GM18907 (cell line): ENCODE measurements at regions not wholly inside any gene's neighbourhood (a gene's known extent, or its start where the extent isn't known, plus 50 kb on each side); places are given as distances from the start of the nearest gene placed in this dataset.
A peak's percentile ranks its signal among the peaks of the same experiment; 100 is the strongest.
"Not testable (repeated sequence)": the region's sequence is repeated elsewhere in the genome, so short reads cannot be mapped to it uniquely, and the experiment has no call there.

ENCODE experiments used
- ATAC-seq: cut with Tn5 transposase; IDR thresholded peaks from one replicate; pipeline ENCODE4 v1.9.1; 2021; ENCODE audit warnings: mild to moderate bottlenecking, moderate library complexity; ENCODE audit not compliant: unreplicated experiment

DNA sequence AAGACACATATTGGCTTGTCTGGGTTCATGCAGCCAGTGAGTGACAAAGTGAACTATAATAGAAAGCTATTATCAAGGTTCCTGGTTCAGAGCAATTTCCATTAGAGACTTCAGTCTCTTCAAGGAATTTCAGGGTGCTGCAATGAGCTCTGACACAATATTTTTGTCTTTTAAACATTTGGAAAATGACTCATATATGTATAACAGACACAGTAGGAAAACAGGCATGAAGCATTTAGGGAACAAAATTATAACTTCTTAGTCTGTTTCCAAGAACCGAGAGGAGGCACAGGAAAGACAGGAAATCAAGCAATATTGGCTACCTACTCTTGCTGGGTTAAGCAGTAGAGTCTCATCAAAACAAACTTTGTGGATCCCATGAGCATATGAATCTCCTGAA lies 170.4 kb downstream of the PTPRC start:
- no peak for ATAC-seq

DNA sequence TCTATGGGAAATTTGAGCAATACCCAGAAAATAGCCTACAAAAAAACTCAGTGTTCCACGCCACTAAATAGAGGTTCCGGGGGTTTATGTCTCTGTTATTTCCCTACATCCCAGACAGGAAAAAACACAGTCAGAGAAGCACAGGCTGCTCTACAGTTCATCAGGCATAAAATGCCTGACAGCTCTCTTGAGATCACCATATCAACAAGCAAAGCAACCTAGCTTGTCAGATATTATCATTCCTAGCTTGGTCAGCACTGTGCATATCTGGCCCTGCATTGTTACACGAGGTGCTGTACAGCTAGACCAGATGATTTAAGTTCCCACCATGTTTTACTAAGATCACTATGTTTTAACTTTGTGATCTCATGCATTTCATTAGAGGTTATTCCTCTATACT lies 172.6 kb downstream of the PTPRC start:
- ATAC-seq, result no peak

DNA sequence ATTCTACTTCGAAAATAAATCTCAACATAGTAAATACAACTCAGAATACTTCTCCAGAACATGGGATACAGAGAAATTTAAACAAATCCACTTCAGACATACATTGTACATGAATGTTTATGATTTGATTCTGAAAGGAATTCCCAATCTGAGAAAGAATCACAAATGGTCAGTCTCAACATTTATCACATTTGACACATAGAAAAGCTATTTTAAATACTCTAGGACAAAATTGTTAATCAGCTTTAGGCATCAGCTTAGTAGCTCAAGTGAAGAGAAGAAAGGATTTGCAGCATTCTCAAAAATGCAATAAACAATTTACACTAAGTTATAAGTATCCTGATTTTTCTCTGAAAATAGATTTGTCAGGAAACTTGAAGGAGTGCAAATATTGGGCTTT lies 184.8 kb downstream of the PTPRC start:
- no peak for ATAC-seq

DNA sequence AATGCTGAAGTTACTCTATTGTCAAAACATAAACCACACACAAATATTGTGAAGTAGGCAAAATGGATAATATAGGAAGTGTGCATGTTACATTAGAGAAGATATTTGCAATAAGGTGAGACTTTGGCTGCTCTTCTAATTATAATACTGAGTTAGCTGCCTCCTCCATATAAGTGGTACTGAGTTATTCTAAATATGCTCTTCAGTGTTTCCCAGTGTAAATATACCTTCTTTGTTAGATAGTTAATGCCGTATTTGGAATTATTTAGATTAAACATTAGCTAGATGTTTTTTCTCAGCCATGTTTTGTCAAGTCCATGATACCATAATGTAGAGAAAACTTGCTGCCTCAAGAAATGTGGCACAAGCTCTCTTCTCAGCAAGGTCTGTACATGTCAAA lies 186.4 kb downstream of the PTPRC start:
- no peak for ATAC-seq

DNA sequence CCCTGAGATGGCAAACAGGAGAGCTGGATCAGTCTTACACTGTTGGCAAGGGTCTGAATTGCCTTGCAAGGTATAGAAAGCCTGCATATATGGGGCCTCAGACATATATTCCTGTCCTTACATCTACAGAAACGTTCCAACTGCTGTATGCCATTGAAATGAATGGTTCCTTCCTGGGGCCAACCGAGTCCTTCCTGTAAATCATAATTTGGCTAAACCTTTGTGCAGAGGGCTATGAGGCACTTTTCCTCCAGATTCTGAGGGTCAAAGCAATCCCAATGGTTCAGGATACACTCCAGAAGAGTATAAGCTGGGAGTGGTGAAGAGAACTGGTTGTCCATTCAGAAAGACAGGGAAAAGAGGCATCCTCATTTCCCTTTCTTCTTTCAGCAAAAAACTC lies 190.5 kb downstream of the PTPRC start:
- no peak for ATAC-seq

DNA sequence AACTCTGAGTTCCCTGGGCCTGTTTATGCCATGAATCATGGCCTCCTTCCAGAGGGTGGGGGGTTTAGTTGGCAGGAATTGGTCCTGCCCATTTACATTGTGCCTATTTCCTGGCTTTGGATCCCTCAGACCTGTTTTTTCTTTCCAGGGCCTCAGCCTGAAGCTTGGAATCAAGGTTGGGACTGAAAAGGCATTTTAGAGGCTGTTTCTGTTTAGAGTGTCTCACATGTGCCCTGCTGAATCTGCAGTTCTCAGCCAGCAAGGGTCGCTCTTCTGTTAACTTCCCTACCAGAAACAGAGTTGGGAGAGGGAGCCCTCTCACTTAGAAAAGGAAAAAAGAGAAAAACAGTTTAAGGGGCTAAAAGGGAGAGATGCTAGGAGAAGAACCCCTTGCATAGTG lies 191.1 kb downstream of the PTPRC start:
- ATAC-seq, result no peak

DNA sequence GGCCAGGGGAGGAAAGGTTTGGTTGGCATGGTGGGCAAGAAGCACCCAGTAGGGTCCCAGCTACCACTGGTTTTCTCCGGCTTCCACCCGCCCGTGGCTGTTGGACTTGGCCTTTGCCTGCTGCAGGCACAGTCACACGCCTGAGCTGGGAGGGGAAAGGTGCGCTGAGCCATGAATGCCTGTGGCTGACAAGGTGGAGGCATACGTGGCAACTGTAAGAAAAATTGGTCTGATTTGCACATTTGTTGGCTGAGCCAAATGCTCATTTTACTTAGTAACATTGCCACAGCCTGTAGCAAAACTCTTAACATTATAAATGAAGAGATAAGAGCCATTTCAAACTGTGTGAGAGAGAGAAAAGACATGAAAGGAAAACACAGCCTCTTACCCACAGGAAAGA lies 191.6 kb downstream of the PTPRC start:
- no peak for ATAC-seq

DNA sequence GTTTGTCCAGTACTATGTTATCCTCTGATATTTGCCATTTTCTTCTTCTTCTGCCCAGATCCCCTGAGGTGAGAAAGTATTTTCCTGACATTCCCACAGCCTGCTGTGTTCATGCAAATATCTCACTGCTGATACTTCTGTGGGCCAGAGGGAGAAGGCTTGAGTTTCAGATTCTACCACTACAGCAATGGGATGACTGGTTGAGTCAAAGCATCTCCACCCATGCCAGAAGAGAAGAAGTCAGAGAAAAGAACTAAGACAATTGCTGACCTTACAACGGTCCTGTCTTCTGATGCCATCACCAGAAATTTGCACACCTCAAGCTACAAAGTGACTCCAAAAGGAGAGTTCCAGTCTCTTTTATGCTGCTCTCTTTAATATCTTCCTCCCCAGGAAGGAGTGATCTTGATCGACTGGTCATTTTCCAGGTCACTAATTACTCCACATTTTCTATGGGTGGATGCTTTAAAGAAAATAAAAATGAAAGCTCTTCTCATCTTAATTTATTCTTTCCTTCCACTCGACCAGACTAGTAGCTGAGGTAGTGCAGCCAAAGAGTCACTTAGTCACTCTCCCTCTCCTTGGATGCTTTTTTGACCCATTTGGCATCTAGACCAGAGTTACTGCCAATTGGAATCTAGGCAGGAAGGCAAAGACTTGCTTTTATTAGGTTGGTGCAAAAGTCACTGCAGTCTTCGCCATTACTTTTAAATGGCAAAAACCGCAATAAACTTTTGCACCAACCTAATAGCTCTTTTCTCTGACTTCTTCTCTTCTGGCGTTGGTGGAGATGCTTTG lies 195.1 kb downstream of the PTPRC start:
- no peak for ATAC-seq

DNA sequence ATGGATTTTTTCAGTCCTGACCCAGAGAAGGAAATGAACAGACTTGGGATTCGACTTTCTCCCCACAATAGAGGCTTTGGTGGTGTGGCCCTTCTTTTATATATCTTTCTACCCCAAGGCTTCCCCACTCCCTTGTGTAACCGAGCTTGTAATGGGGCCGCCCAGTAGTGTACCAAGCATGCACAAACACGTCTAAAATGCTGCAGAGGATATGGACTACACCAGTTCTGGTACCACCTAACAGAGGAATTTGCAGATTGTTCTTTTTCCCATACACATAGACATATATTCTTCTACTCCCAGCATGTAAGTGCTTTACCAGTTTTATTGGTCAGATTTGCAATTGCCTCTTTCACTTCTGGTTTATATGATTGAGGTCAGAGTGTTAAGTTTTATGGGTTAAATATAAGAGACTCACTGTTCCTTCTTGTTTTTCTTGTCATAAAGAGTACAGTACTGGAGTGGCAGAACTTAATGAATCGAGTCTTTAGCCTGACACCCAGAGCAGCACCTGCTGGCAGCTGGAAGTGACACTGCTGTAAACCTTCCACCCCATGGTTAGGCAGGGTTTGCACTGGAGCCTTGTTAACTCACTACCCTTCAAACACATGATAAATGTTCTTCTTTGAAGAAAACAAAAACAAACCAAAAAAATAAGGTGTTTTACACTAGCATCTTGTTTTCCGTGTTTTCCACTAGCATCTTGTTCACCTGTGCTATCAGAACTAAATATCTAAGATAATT lies 198.6 kb downstream of the PTPRC start:
- ATAC-seq, result peak; percentile 36

DNA sequence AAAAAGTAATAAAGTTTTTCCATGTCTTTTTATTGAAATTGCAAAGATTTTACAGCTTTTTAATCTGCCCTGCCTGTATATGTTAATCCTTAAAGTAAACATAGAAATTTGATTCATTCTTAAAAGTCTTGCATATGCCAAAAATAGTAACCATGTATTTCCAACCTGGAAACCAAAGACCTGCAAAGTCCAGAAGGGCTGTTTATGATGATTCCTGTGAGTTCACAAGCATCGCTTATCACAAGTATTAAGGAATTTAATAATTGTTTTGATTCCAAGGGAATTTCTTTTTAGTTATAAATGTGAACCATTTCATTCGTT lies 199.1 kb downstream of the PTPRC start:
- no peak for ATAC-seq

DNA sequence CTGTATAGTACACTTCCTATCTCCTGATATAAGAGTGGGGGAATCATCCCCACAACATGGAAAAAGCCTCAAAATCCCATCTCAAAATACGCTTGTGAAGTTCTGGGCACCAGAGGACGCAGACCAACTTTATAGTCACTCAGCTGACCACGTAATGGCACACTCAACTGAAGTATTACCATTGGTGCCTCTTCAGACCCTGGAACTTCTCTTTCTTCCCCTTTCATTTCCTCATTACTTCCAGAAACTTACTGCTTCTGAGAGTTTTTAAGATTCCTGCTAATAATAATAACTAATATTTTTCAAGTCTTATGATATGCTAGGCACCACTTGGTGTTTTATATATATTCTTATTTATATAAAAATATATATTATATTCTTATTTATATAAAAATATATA lies 202.6 kb downstream of the PTPRC start:
- no peak for ATAC-seq

DNA sequence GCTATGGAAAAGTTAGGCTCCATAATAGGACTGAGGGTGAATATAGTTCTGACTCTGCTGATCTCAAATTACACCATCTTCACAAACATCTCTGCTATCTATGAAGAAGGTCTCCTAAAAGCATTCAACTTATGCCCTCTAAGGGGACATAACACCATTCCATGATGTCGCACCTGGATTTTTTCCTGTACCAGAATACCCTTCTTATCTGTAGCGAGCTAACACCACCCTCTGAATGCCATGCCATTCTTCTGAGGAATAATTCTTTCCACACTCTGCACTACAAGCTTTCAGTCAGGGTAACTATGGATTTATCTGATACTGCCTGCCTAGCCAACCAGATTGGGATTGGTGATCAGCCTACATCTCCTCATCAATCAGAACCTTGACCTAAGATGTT lies 203.8 kb downstream of the PTPRC start:
- ATAC-seq, result no peak

DNA sequence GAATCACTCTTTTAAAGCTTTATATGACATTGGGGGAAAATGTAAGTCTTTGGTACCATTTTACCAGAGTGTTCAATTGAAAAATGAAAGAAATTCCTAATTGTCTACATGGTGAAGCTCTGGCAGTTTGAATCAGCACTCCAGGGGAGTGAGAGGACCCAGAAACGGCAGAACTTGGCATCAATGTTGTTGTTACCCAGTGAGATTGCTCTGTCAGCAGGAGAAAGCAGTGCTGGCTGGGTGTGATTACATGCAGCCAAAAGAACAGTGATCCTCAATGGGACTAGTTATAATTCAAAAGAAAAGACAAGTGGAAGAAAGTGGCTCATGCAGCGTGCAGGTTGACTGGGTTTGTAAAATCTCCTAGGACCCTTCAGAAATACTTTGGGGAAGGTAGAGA lies 206.4 kb downstream of the PTPRC start:
- no peak for ATAC-seq

DNA sequence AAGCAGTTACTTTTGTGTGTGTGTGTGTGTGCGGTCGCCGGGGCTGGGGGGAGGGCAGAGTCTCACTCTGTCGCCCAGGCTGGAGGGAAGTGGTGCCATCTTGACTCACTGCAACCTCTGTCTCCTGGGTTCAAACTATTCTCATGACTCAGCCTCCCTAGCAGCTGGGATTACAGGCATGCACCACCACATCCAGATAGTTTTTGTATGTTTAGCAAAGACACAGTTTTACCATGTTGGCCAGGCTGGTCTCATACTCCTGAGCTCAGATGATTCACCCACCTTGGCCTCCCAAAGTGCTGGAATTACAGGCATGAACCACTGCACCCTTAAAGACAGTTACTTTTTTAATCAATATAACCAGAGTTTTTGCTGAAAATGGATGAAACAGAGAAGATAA lies 207.0 kb downstream of the PTPRC start:
- ATAC-seq, result no peak

DNA sequence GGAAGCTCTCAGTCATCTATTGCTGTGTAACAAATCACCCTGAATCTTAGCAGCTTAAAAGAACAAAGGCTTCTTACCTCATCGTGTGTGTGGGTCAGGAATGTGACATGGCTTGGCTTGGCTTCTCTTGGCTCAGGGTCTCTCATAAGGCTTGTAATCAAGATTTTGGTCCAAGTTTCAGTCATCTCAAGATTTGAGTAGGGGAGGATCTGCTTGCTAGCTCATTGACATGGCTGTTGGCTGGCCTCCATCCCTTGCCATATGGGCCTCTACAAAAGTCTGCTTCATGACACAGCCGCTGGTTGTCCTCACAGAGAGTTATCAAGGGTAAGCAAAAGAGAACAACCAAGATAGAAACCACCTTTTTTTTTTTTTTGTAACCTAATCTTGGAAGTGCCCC lies 207.7 kb downstream of the PTPRC start:
- no peak for ATAC-seq

DNA sequence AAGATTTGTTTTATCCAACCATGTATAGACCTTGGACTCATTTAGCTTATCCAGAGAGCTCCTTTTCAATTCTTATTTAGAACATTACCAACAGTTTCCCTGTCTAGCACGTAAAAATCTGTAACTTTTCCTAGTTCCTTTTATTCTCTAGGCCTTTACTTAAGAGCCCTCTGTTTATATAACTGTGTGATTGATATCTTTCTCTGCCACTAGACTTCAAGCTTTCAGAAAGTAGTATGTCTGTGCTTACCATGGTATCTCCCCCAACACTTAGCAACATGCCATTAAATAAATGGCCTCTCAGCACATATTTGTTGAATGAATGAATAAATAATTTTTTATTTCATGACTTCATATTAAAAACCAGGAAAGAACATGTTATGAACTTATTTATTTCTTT lies 209.4 kb downstream of the PTPRC start:
- ATAC-seq, result no peak

DNA sequence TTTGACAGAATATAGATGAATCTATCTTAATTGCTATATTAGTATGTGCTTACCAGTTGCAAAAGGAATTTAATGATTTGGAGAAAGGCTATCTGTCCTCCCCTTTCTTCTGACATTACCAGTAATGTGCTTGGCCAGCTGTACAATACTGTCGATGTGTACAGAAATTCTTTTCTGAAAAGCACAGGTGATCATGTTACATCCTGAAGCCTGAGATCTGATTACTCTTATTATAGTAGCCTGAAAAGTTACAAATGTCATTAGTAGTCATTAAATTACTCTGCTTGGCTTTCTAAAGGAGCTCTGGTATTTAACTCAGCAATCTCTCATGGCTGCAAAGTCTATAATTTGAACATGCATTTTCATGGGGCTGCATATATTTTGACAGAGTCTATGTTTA lies 209.8 kb downstream of the PTPRC start:
- ATAC-seq, result no peak

DNA sequence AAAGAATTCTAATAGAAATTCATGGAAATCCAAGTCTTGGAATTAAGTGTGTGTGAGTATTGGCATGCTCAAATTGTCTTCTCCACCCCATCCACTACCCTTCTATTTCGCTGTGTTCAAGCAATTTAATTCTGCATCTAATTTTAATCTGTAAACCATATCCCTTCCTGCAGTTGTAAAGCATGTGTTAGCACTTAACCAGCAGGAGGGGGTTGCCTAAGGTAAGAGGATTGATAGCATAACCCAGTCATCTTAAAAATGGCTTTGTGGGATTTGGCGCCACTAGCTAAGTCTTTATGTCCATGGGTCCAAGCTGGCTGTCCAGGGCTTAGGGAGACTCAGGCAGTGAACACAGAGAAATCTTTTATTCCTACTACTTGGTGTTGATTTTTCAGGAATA lies 210.3 kb downstream of the PTPRC start:
- no peak for ATAC-seq

DNA sequence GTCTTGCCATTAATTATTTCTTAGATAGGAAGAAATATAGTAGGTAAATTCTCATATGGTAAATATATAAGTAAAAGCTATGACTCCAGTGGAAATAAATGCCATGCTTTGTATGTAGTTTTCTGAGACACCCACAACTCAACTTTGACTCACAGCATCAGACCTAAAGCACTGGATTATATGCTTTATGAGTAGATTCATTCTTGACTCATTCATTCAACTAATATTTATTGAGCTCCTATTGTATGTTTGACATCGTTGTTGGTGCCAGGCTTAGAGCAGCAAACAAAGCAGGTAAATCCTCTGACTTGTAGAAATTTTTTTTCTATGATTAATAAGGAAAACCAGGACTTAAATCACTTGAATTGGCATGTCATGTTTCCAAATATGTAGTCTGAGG lies 211.4 kb downstream of the PTPRC start:
- ATAC-seq, result no peak

DNA sequence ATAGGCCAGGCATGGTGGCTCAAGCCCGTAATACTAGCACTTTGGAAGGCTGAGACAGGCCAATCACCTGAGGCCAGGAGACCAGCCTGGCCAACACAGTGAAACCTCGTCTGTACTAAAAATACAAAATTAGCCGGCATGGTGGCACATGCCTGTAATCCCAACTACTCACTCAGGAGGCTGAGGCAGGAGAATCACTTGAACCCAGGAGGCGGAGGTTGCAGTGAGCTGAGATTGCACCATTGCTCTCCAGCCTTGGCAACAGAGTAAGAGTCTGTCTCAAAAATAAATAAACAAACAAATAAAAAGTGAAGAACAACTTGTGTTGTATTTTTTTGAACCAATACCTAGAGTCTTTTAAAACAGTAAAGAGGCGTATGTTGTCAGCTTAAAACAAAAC lies 212.1 kb downstream of the PTPRC start:
- not testable (repeated sequence) for ATAC-seq

DNA sequence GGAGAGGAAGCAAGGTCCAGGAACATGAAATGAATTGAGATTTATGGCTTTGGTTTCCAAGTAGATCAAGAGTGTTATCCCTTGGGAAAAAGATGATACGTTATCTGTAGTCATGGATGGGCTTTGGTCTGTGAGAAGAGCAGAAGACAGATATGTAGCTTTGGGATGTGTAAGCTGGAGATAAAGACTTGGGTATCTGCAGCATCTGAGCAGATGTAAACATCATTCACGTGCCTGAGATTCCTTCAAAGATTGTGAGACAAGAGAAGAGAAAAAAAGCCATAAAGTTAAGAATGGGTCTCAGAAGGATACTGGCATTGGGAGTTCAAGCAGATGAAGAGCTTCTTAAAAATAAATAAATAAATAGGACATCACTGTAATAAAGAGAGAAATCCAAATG lies 217.8 kb downstream of the PTPRC start:
- no peak for ATAC-seq

DNA sequence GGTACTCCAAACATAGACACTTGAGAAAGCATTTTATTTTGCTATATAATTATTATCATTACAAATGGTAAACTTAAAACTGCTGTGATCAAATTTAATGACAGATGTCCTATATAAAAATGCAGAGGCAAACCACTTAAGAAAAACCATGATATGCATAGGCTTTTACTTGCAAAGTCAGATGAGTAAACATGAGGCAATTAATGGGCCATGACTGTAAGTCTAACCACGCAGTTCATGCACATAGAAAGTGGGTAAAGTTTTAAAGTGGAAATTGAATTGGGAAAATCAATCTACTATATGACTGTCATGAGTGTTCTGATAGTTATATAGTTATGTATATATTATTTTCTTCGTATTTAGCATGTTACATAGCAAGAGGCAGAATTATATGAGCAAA lies 219.2 kb downstream of the PTPRC start:
- no peak for ATAC-seq

DNA sequence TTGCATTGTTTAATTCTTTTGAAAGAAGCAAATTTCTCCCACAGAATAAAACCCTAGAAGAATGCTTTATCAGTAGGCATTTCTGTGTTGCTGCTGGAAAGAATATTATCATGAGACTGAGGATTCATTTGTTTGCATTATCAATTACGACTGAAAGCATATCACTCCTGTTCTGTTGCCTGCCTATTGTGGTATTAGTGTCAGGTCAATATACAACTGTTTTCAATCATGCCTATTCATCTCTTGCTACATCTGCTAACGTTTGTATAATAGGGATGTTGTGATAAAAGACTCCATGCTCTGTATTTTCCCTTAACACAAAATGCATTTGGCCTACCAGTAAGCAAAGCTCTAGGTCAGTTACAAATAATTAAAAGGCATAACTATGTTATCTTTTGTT lies 221.5 kb downstream of the PTPRC start:
- ATAC-seq, result no peak
